Astrocyte of the hippocampus (primary cell): ENCODE measurements at regions not wholly inside any gene's neighbourhood (a gene's known extent, or its start where the extent isn't known, plus 50 kb on each side); places are given as distances from the start of the nearest gene placed in this dataset.
"Not testable (repeated sequence)": the region's sequence is repeated elsewhere in the genome, so short reads cannot be mapped to it uniquely, and the experiment has no call there.

Source experiments
- DNase-seq: peaks from one replicate; pipeline ENCODE4 v3.0.0; 2011; ENCODE audit warnings: low read depth, low spot score

DNA sequence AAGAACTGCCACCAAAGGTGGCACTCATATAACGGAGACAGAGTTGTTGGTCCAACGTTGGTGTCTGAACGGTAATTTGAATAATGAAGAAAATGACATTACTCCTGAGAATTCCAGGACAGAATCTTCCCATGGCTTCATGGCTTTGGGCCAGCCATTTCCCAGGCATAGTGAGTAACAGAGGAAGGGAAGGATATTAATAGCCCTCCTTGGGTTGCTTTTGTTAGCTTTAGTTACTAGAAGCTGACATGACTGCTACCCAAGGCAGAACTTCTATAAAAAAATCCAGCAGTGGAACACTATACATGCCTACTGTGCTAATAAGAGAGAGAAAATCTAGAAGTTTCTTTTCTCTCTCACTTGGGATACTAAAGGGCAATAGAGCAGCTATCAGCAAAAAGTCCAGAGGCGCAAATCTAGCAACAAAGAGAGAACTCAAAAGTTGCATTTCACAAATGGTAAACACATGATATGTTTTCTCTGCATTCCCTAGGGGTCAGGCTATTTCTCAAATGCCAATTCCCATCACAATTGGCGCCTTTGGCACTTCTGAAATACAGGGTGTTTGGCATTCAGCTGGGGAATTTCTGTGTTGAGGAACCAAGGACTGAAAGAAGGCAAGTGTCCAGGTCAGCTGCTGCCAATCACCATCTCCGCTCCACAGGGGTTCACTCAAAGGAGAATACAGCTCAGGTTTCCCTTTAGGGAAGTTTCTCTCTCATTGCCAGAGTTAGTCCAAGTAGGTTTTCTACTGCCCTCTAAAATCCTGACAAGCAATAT is 160.8 kb upstream of the KYNU start:
- DNase-seq = peak; percentile 75

- DNase-seq = no peak
These were observed 162.9 kb upstream of the KYNU start for GRCh38 chr2:142714600-142714999.

GRCh38 chr2:142710336-142710735 is 167.1 kb upstream of the KYNU start:
- DNase-seq = no peak

GRCh38 chr2:142707318-142707717 is 170.1 kb upstream of the KYNU start:
- DNase-seq = no peak

- not testable (repeated sequence) for DNase-seq
These were observed 175.1 kb upstream of the KYNU start for GRCh38 chr2:142702397-142702796.

GRCh38 chr2:142695350-142696257 is 181.9 kb upstream of the KYNU start:
- peak; percentile 6 for DNase-seq

- no peak for DNase-seq
These were observed 183.2 kb upstream of the KYNU start for GRCh38 chr2:142694282-142694681.

- no peak for DNase-seq
These were observed 184.1 kb upstream of the KYNU start for GRCh38 chr2:142693171-142693950.

DNA sequence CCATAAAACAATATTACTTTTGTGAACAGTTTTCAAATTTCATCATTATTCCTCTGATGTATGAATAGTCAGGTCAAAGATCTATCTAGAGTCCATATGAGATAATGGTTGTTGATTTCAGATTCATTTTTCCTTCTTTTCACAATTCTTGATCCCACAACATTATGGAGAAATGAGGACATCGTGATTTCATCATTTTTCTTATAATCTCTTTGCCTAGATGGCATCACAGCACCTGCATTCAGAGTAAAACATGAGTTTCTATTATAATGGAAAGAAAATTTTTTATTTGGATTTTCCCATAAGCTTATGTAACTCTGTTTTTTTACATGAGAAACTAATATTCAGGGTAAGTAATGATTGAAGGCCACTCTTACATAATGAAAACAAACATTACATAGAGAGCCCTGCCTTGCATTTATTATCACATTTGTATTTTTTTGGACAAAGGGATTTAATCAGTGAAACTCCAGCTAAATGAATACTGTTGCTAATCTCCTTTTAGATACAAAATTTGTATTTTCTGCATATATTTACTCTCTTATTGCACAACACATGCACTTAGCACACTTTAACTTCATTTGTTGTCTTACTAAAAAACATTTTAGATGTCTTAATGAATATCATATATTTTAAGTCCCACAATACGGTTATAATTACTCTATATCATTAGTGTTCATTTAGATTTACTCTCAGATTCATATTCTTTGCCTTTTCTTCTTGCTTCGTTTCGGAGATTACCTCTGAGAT is 188.4 kb upstream of the KYNU start:
- no peak for DNase-seq

- no peak for DNase-seq
These were observed 190.0 kb upstream of the KYNU start for GRCh38 chr2:142687509-142687908.

DNA sequence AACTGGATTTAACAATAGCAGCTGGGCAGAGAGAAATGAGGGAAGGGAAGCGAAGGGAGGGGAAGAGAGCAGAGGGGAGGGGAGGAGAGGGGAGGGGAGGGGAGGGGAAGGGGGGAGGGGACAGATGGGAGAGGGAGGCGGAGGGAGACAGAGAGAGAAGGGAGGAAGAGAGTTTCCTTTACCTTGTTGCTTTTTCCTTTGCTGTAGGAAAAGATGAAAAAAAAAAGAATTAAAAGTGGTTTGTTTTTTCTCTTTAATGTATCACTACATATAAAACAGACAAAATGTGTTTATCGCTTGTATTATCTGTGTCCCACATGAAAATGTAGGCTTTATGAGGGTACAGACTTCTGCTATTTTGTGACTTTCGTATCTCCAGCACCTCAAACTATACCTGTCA is 190.4 kb upstream of the KYNU start:
- DNase-seq = no peak

GRCh38 chr2:142684667-142685066 is 192.8 kb upstream of the KYNU start:
- DNase-seq = no peak

DNA sequence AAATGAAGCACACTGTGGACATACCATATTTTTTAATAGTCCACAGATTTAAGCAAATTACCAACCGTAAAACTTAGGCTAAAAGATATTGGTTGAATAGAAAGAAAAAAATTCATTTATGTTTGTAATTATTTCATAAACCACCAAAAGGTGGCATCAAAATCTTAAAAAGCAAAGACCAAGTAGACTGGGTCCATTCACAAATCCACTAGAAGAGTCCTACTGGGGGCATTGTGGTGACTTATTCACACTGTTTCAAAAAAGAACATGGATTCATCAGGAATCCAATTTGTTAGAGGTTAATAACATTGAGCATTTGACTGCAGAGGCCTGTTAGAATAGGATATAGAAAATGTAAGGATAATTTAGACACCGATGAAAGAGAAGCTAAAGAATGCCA is 194.9 kb upstream of the KYNU start:
- DNase-seq = peak; percentile 11

DNA sequence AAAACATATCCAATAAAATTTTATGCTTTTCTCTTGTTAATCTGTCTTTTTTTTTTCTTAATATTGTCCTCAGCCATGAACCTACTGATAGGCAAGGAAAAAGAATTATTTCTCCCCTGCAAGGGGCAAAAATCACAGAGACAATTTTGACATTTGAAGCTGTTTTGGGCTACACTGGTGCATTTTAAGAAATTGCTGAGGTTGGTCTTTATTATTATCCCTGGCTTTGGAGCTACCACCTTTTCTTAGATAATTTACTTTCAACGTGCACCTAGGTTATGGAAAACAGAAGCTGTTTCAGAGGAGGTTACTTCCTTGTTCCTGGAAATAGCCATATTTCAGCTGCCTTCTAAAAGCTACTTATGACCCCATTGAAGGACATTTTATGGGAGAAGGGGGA is 195.5 kb upstream of the KYNU start:
- DNase-seq = no peak

- DNase-seq = no peak
These were observed 199.3 kb upstream of the KYNU start for GRCh38 chr2:142678164-142678563.

- no peak for DNase-seq
These were observed 202.1 kb upstream of the KYNU start for GRCh38 chr2:142675398-142675797.

DNA sequence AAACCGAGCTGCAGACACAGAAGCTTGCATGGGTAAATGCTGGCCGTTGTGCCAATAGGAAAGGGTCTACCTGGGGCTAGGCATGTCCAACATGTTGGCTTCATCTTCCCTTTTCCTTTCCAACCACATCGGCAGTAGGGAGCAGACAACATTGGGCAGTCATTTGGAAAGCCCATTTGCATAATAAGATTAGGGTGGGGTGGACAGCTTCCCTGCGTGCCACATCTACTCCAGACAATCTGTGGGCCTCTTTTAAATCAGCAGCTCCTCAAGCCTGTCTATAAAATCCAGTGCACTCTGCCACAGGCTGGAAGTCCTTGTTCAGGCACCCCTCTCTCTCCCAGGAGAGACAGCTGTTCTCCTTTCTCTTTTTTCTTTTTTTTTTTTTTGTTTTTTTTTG is 203.6 kb upstream of the KYNU start:
- peak; percentile 11 for DNase-seq

- no peak for DNase-seq
These were observed 204.8 kb upstream of the KYNU start for GRCh38 chr2:142672698-142673097.

- no peak for DNase-seq
These were observed 207.1 kb upstream of the KYNU start for GRCh38 chr2:142670362-142670761.

DNA sequence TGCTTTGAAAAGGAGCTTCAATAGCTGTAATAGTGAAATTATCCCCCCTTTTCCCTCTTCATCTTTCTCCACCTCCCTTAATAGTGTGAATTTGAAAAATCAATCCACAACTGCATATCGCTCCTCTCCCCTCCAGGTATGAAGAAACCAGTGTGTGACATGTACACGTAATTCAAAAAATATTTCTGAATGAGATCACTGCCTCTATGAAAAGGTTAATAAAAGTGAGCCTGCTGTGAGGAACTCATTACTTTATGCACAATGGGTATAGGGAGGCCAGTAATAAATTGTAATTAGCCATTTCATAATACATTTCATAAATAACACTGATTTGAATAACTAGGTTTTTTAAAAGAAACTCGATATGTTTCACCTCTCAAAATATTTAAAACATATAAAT is 209.0 kb upstream of the KYNU start:
- no peak for DNase-seq

DNA sequence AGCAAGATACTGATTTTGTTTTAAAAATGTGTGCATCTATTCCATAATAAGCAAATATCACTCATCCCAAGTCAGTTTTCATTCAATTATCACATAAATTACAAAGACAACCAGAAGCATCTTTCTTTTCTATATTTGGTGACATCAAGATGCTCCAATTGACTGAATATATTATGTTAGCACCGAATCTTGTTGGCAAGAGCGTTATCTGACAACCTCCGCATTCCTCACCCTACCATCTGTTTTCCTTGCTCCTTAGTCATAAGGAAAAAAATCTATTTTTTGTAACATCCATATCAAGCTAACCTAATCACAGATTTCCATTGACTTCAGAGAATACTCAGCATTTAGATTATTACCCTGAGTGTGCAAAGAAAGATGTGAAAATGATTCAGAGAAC is 212.2 kb upstream of the KYNU start:
- DNase-seq = no peak
